Nephron (organoid): ENCODE measurements at regions not wholly inside any gene's neighbourhood (a gene's known extent, or its start where the extent isn't known, plus 50 kb on each side); places are given as distances from the start of the nearest gene placed in this dataset.

Experiments
- H3K27ac Mint-ChIP-seq, 3 experiments: 2 replicates each; pipeline ENCODE4 v1.8.0; 2020; ENCODE audit warnings: mixed read lengths in 3 of 3, mild to moderate bottlenecking in 2 of 3, moderate library complexity in 1 of 3
- H3K27me3 Mint-ChIP-seq: 2 replicates; pipeline ENCODE4 v1.8.0; 2021; ENCODE audit warnings: low read depth, mild to moderate bottlenecking, moderate library complexity, mixed read lengths
- H3K36me3 Mint-ChIP-seq: 2 replicates; pipeline ENCODE4 v1.8.0; 2020; ENCODE audit warnings: low read depth, mixed read lengths
- H3K4me1 Mint-ChIP-seq: 2 replicates; pipeline ENCODE4 v1.8.0; 2020; ENCODE audit warnings: mixed read lengths
- H3K4me3 Mint-ChIP-seq, 3 experiments: 2 replicates each; pipeline ENCODE4 v1.8.0; 2020; ENCODE audit warnings: mild to moderate bottlenecking in 3 of 3, mixed read lengths in 3 of 3, moderate library complexity in 2 of 3
- H3K9me3 Mint-ChIP-seq: 2 replicates; pipeline ENCODE4 v1.8.0; 2020; ENCODE audit warnings: mixed read lengths
- TF ChIP-seq, protein P1 (sequence below), 3 experiments: fragments of 200-600 bp; sonication (generic); IDR thresholded peaks; one replicate each; pipeline ENCODE4 v1.5.0; 2021; ENCODE audit warnings: antibody characterized with exemption in 3 of 3; ENCODE audit not compliant: unreplicated experiment in 3 of 3

DNA sequence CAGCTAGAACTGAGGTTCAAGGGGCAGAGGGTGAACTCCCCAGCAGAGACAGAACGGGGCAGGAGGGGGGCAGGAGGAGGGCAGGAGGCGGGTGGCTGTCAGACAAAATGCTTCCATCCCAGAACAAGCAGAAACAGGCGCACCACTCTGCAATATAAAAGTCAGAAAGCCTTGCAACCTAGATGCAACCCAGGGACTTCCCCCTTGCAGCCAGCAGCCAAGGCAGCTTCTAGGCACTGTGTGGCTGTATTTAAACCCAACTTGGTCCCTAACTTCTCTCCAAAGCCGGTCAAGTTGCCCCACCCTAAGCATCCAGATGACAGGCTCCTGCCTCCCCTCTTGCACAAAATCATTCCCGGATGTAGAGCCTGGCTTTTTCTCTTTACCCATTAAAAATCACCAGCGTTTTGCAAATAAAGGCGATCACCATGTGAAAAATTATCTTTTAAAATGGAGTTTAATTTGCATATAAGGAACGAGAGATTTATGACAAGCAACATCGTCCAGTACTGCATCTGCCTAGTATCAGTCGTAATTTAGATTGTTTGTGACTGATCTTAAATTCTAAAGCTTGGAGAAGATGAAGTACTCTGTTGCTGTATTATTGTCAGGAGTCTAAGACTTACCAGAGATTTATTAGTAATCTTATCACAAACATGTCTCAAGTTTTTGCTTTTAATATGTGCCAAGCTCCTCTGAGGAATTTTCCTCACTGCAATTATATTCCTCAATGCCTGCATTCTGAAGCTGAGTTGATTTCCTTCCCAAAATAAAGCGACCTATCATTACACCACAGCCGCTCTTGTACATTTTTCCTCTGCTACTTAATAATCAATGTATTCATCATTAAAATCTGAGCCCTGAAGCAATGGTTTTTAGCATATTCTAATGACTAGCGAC is 307.1 kb upstream of the ZNF507 start:
- H3K27ac Mint-ChIP-seq, result peak overlapping the region; percentile 77 to 90 (median 85)
- no peaks in the 10 kb centered on the region for H3K36me3 Mint-ChIP-seq
- peaks cover 64% of the 10 kb centered on the region for H3K4me1 Mint-ChIP-seq
- H3K4me3 Mint-ChIP-seq, result peak overlapping the region in 1 of 3 experiments; percentile 46
- H3K9me3 Mint-ChIP-seq, result no peaks in the 10 kb centered on the region
- TF ChIP-seq, protein P1, sequence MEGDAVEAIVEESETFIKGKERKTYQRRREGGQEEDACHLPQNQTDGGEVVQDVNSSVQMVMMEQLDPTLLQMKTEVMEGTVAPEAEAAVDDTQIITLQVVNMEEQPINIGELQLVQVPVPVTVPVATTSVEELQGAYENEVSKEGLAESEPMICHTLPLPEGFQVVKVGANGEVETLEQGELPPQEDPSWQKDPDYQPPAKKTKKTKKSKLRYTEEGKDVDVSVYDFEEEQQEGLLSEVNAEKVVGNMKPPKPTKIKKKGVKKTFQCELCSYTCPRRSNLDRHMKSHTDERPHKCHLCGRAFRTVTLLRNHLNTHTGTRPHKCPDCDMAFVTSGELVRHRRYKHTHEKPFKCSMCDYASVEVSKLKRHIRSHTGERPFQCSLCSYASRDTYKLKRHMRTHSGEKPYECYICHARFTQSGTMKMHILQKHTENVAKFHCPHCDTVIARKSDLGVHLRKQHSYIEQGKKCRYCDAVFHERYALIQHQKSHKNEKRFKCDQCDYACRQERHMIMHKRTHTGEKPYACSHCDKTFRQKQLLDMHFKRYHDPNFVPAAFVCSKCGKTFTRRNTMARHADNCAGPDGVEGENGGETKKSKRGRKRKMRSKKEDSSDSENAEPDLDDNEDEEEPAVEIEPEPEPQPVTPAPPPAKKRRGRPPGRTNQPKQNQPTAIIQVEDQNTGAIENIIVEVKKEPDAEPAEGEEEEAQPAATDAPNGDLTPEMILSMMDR (IDR thresholded peaks at IDR 0.05; ENCODE audit: unreplicated experiment in 3 of 3), result no peak
- peaks cover 6% of the 10 kb centered on the region for H3K27me3 Mint-ChIP-seq

DNA sequence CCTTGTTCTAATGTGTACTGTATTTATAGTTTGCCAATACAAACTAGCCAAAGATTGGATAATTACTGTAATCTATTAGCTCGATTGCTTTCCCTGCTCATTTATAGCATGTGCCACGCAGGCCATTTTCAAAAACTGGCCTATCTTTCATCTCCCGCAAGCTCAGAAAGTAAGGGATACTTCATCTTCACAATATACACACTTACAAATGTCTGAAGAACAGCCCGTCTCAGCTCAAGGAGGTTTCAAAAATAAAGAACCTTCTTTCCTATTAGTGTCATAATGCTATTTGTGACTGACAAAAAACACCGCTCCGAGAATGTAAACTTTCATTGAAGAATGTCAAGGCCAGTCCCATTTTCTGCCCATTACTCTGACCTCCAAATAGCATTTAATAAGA is 306.4 kb upstream of the ZNF507 start:
- TF ChIP-seq, protein P1 (IDR thresholded peaks at IDR 0.05; ENCODE audit: unreplicated experiment in 3 of 3), result no peak
- peaks cover 64% of the 10 kb centered on the region for H3K4me1 Mint-ChIP-seq
- no peak overlapping the region for H3K4me3 Mint-ChIP-seq
- H3K27ac Mint-ChIP-seq, result peak overlapping the region; percentile 77 to 90 (median 85)
- H3K9me3 Mint-ChIP-seq, result no peaks in the 10 kb centered on the region
- no peaks in the 10 kb centered on the region for H3K36me3 Mint-ChIP-seq
- H3K27me3 Mint-ChIP-seq, result peaks cover 12% of the 10 kb centered on the region

DNA sequence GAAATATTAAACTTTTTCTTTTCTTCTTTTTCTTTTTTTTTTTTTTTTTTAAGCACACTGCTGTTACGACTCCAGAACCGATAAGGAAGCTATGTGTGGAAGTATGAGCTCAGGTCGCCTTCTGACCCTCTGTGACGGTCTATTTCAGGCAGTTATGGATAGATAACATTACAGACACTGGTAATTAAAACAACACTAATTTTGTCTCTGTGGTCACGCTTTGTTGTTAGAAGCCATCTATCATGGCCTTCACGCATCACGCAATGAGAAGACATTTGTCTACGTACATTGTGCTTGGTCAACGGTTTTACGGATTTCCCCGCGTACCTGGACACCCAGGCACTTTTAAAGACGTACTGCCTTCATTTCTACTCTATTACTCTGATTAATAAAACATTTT is 306.0 kb upstream of the ZNF507 start:
- Mint-ChIP-seq H3K9me3 (no peaks in the 10 kb centered on the region), H3K27me3 (peaks cover 15% of the 10 kb centered on the region), H3K4me1 (peaks cover 59% of the 10 kb centered on the region), H3K36me3 (no peaks in the 10 kb centered on the region), H3K4me3 (peak overlapping the region in 1 of 3 experiments; percentile 64), H3K27ac (peak overlapping the region in 2 of 3 experiments; percentile 77 to 90)
- TF ChIP-seq, protein P1 (IDR thresholded peaks at IDR 0.05; ENCODE audit: unreplicated experiment in 3 of 3), result no peak

DNA sequence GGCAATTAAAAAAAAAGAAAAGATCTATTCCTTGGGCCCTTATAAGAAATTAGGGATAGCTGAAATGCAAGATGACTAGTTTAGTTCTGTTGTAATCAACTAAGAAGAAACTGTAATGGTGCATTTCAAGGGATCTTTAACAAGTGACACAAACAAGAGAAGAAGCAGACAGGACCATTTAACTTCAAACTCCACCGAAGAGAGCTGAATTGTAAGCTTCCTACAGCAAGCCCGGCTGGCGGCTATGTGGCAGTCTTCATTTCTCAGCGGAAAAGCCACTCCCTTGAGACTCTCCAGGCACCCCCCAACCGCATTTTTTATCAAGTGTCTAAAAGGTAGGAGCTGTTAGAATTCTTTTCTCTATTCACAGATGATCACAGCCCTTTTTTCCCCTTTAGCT is 305.2 kb upstream of the ZNF507 start:
- Mint-ChIP-seq H3K36me3 (no peaks in the 10 kb centered on the region), H3K4me3 (peak overlapping the region; percentile 2 to 64 (median 27)), H3K27me3 (peaks cover 18% of the 10 kb centered on the region), H3K9me3 (no peaks in the 10 kb centered on the region), H3K4me1 (peaks cover 53% of the 10 kb centered on the region), H3K27ac (peak overlapping the region; percentile 27 to 90 (median 77))
- TF ChIP-seq, protein P1 (IDR thresholded peaks at IDR 0.05; ENCODE audit: unreplicated experiment in 3 of 3), result no peak

DNA sequence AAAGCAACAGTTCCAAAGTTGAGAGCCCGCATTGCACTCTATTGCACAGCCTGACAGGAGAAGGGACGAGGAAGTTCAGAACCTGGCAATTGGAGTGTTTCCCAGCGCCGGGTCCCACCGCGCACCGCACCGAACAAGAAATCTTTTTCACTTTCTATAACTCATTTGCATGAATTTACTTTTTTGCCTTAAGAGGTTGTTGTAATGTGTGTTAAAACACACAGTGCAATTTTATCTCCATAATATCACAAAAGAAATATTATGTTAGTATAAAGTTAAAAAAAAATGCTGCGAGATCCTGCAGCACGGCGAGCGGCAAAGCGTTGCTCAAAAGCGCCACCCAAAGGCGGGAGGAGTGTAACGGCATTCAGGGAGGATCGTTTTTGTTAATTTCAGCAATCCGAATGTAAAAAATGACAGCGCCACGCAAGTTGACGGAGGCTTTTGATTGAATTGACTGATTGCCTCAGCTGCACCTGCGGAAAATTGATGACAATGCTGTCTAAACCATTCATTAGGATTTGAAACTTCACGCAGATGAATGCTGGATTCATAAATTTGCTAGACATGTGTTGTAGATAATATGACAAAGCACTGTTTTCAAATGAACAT is 303.6 kb upstream of the ZNF507 start:
- H3K9me3 Mint-ChIP-seq, result no peaks in the 10 kb centered on the region
- H3K27me3 Mint-ChIP-seq, result peaks cover 26% of the 10 kb centered on the region
- H3K4me3 Mint-ChIP-seq, result peak overlapping the region; percentile 84 to 87 (median 86)
- H3K36me3 Mint-ChIP-seq, result no peaks in the 10 kb centered on the region
- H3K4me1 Mint-ChIP-seq, result peaks cover 48% of the 10 kb centered on the region
- H3K27ac Mint-ChIP-seq, result peak overlapping the region; percentile 60 to 91 (median 90)
- TF ChIP-seq, protein P1 (IDR thresholded peaks at IDR 0.05; ENCODE audit: unreplicated experiment in 3 of 3), result peak; percentile 93 to 95 (median 95)
